H1 (cell line): ENCODE measurements at regions not wholly inside any gene's neighbourhood (a gene's known extent, or its start where the extent isn't known, plus 50 kb on each side); places are given as distances from the start of the nearest gene placed in this dataset.

Experiments used
- CTCF ChIA-PET: fragments of 300-600 bp; sonication (Branson Sonifier 250); formaldehyde crosslinking; loops from one replicate; lab custom pipeline; 2021; ENCODE audit not compliant: partially characterized antibody; lab: Charles Lee
- POLR2A ChIA-PET: fragments of 300-600 bp; sonication (Branson Sonifier 250); formaldehyde crosslinking; loops from one replicate; lab custom pipeline; 2021; ENCODE audit warnings: inconsistent platforms; ENCODE audit not compliant: partially characterized antibody; lab: Charles Lee
- DNase-seq, 2 experiments: peaks; one replicate each; pipeline versions ENCODE4 v3.0.0 to v3.0.0-alpha.2; 2010 to 2022; ENCODE audit warnings: low spot score in 2 of 2, low read depth in 1 of 2, mixed read lengths in 1 of 2
- FAIRE-seq: peaks from 2 replicates; lab custom pipeline; 2011; peaks lifted over from hg19 to GRCh38; lab: Jason Lieb, UNC
- H2AFZ ChIP-seq: 2 replicates; pipeline ENCODE4 v1.8.1; 2012; ENCODE audit warnings: low read length, inconsistent platforms
- H2AK5ac ChIP-seq: 2 replicates; pipeline ENCODE4 v1.6.1; 2013; ENCODE audit warnings: low read depth, low read length
- H2BK120ac ChIP-seq: replicated peaks from 2 replicates; pipeline ENCODE3; 2013; ENCODE audit warnings: low read depth, low read length, inconsistent platforms
- H2BK12ac ChIP-seq: 2 replicates; pipeline ENCODE4 v1.6.1; 2013; ENCODE audit warnings: low read depth, low read length
- H2BK15ac ChIP-seq: 2 replicates; pipeline ENCODE4 v1.6.1; 2013; ENCODE audit warnings: low read length
- H2BK20ac ChIP-seq: 2 replicates; pipeline ENCODE4 v1.6.1; 2013; ENCODE audit warnings: low read length
- H2BK5ac ChIP-seq: 2 replicates; pipeline ENCODE4 v1.6.1; 2013; ENCODE audit warnings: low read depth, low read length
- H3K14ac ChIP-seq: 2 replicates; pipeline ENCODE4 v1.6.1; 2013; ENCODE audit warnings: inconsistent platforms; ENCODE audit not compliant: insufficient read length
- H3K18ac ChIP-seq: 2 replicates; pipeline ENCODE4 v1.6.1; 2013; ENCODE audit warnings: low read length; ENCODE audit errors: extremely low read depth
- H3K23ac ChIP-seq: 2 replicates; pipeline ENCODE4 v1.6.1; 2013; ENCODE audit warnings: inconsistent platforms; ENCODE audit not compliant: insufficient read length
- H3K23me2 ChIP-seq: 2 replicates; pipeline ENCODE4 v1.6.1; 2013; ENCODE audit warnings: low read depth, low read length
- H3K27ac ChIP-seq: 2 replicates; pipeline ENCODE4 v1.6.1; 2011; ENCODE audit warnings: low read depth, low read length, inconsistent platforms
- H3K27me3 ChIP-seq, 4 experiments: replicated peaks in 1 of 4; 1 replicate in 1 of 4; 2 replicates in 3 of 4; pipeline versions ENCODE4 v1.6.1 to v1.8.1; 2011 to 2013; ENCODE audit warnings: low read length in 3 of 4, mild to moderate bottlenecking in 3 of 4, inconsistent platforms in 2 of 4, mixed read lengths in 2 of 4, moderate library complexity in 1 of 4; ENCODE audit not compliant: control insufficient read depth in 3 of 4, insufficient read depth in 3 of 4; ENCODE audit errors: extremely low read depth in 1 of 4
- H3K36me3 ChIP-seq, 4 experiments: 2 replicates each; pipeline versions ENCODE4 v1.6.1 to v1.8.1; 2011 to 2013; ENCODE audit warnings: mild to moderate bottlenecking in 4 of 4, low read length in 3 of 4, moderate library complexity in 2 of 4, control low read depth in 1 of 4, inconsistent platforms in 1 of 4; ENCODE audit not compliant: insufficient read depth in 4 of 4, control insufficient read depth in 2 of 4
- H3K4ac ChIP-seq: replicated peaks from 2 replicates; pipeline ENCODE3; 2013; ENCODE audit warnings: low read length, low read depth, mixed read lengths, inconsistent platforms; ENCODE audit not compliant: insufficient read length
- H3K4me1 ChIP-seq, 4 experiments: replicated peaks in 1 of 4; 1 replicate in 1 of 4; 2 replicates in 3 of 4; pipeline versions ENCODE4 v1.6.1 to v1.8.1; 2011 to 2013; ENCODE audit warnings: low read length in 3 of 4, inconsistent platforms in 2 of 4, mixed read lengths in 1 of 4; ENCODE audit not compliant: insufficient read depth in 4 of 4, control insufficient read depth in 3 of 4
- H3K4me2 ChIP-seq, 2 experiments: 2 replicates each; pipeline versions ENCODE4 v1.6.1 to v1.8.1; 2011 to 2013; ENCODE audit warnings: low read depth in 2 of 2, low read length in 2 of 2, control low read depth in 1 of 2, inconsistent platforms in 1 of 2, mild to moderate bottlenecking in 1 of 2; ENCODE audit not compliant: insufficient read depth in 1 of 2
- H3K4me3 ChIP-seq, 4 experiments: fragments of 200-600, 300-600 bp in 1 of 4; sonication (generic), shearing (Covaris generic), sonication (Bioruptor Twin) in 1 of 4; 2 replicates each; pipeline versions ENCODE4 v1.5.1 to v1.8.1; 2011 to 2016; ENCODE audit warnings: low read length in 4 of 4, low read depth in 3 of 4, control low read depth in 2 of 4, inconsistent platforms in 2 of 4, mild to moderate bottlenecking in 2 of 4, mixed read lengths in 1 of 4, moderate library complexity in 1 of 4; ENCODE audit not compliant: insufficient read depth in 2 of 4; ENCODE audit errors: extremely low read depth in 1 of 4
- H3K56ac ChIP-seq: replicated peaks from 2 replicates; pipeline ENCODE3; 2013; ENCODE audit warnings: low read depth, mild to moderate bottlenecking, mixed read lengths, low read length, inconsistent platforms; ENCODE audit not compliant: insufficient read length
- H3K79me1 ChIP-seq: 2 replicates; pipeline ENCODE4 v1.6.1; 2013; ENCODE audit warnings: low read depth, low read length, control low read depth
- H3K79me2 ChIP-seq, 2 experiments: 2 replicates each; pipeline versions ENCODE4 v1.6.1 to v1.8.1; 2012 to 2013; ENCODE audit warnings: low read length in 2 of 2, mild to moderate bottlenecking in 2 of 2, inconsistent platforms in 1 of 2; ENCODE audit not compliant: insufficient read depth in 2 of 2, control insufficient read depth in 1 of 2
- H3K9ac ChIP-seq, 4 experiments: replicated peaks in 1 of 4; 1 replicate in 1 of 4; 2 replicates in 3 of 4; pipeline versions ENCODE4 v1.6.1 to v1.8.1; 2011 to 2013; ENCODE audit warnings: low read depth in 3 of 4, low read length in 3 of 4, control low read depth in 2 of 4, mild to moderate bottlenecking in 2 of 4, moderate library complexity in 2 of 4, inconsistent platforms in 1 of 4; ENCODE audit errors: extremely low read depth in 1 of 4
- H3K9me3 ChIP-seq, 2 experiments: 2 replicates each; pipeline versions ENCODE4 v1.6.1 to v1.8.1; 2012 to 2013; ENCODE audit warnings: mild to moderate bottlenecking in 2 of 2, moderate library complexity in 2 of 2, control low read depth in 1 of 2, inconsistent platforms in 1 of 2, low read depth in 1 of 2, low read length in 1 of 2, mixed read lengths in 1 of 2; ENCODE audit not compliant: insufficient read depth in 2 of 2
- H4K20me1 ChIP-seq, 2 experiments: replicated peaks in 1 of 2; 2 replicates each; pipeline versions ENCODE3 to v1.8.1; 2011 to 2013; ENCODE audit warnings: inconsistent platforms in 2 of 2, low read length in 2 of 2, mild to moderate bottlenecking in 1 of 2; ENCODE audit not compliant: insufficient read depth in 2 of 2, control insufficient read depth in 1 of 2
- H4K5ac ChIP-seq: 2 replicates; pipeline ENCODE4 v1.6.1; 2013; ENCODE audit warnings: low read length, low read depth, mixed read lengths, inconsistent platforms; ENCODE audit not compliant: insufficient read length
- H4K8ac ChIP-seq: 2 replicates; pipeline ENCODE4 v1.8.0; 2013; ENCODE audit warnings: mild to moderate bottlenecking, moderate library complexity, low read length, inconsistent platforms; ENCODE audit not compliant: insufficient read depth; ENCODE audit errors: extremely low read depth
- H4K91ac ChIP-seq: replicated peaks from 2 replicates; pipeline ENCODE3; 2013; ENCODE audit warnings: low read length, mixed read lengths, inconsistent platforms; ENCODE audit not compliant: insufficient read length
- BACH1 ChIP-seq: IDR thresholded peaks from 2 replicates; pipeline ENCODE4 v1.6.1; 2012; ENCODE audit warnings: low read length, improper control_type of control experiment
- CHD1 ChIP-seq: IDR thresholded peaks from 2 replicates; pipeline ENCODE4 v1.6.1; 2012; ENCODE audit warnings: low read depth, low read length, improper control_type of control experiment
- CHD2 ChIP-seq: IDR thresholded peaks from 2 replicates; pipeline ENCODE4 v1.6.1; 2012; ENCODE audit warnings: low read length, improper control_type of control experiment
- CTBP2 ChIP-seq: IDR thresholded peaks from 2 replicates; pipeline ENCODE4 v1.7.0; 2011; ENCODE audit warnings: borderline replicate concordance, mild to moderate bottlenecking, moderate library complexity, mixed read lengths, low read length; ENCODE audit not compliant: insufficient read depth, insufficient read length
- HDAC2 ChIP-seq, 2 experiments: fragments of 300-600 bp in 1 of 2; sonication (generic) in 1 of 2; IDR thresholded peaks; 2 replicates each; pipeline ENCODE4 v1.6.1; 2011 to 2012; ENCODE audit warnings: low read depth in 2 of 2, low read length in 2 of 2, mild to moderate bottlenecking in 2 of 2, moderate library complexity in 2 of 2, borderline replicate concordance in 1 of 2, inconsistent platforms in 1 of 2
- HDAC6 ChIP-seq: IDR thresholded peaks from one replicate; pipeline ENCODE4 v1.7.1; 2012; ENCODE audit warnings: low read depth, mild to moderate bottlenecking, inconsistent platforms, low read length, moderate library complexity
- PHF8 ChIP-seq: fragments of 200-600 bp; sonication (generic); conservative IDR thresholded peaks from 2 replicates; pipeline ENCODE4 v1.7.1; 2012; ENCODE audit warnings: low read depth, mild to moderate bottlenecking, inconsistent platforms, low read length, moderate library complexity
- POLR2AphosphoS5 ChIP-seq: IDR thresholded peaks from 2 replicates; pipeline ENCODE4 v1.6.1; 2011; ENCODE audit warnings: low read depth, low read length
- RBBP5 ChIP-seq: IDR thresholded peaks from 2 replicates; pipeline ENCODE4 v1.7.1; 2012; ENCODE audit warnings: low read depth, mild to moderate bottlenecking, inconsistent platforms, low read length, moderate library complexity, borderline replicate concordance
- RFX5 ChIP-seq: IDR thresholded peaks from 2 replicates; pipeline ENCODE4 v1.6.1; 2011; ENCODE audit warnings: low read depth, low read length, improper control_type of control experiment, borderline replicate concordance
- TBP ChIP-seq: IDR thresholded peaks from 2 replicates; pipeline ENCODE4 v1.6.1; 2011; ENCODE audit warnings: low read depth, low read length, improper control_type of control experiment
- YY1 ChIP-seq: IDR thresholded peaks from 2 replicates; pipeline ENCODE4 v1.6.1; 2011; ENCODE audit warnings: low read depth, mild to moderate bottlenecking, low read length
- WGBS, 2 experiments: shearing (Covaris generic) in 1 of 2; methylation state at CpG; one replicate each; pipeline versions ENCODE4 v1.1.6 to v1.1.7; 2013 to 2015; ENCODE audit warnings: low lambda C conversion rate in 2 of 2, mixed read lengths in 2 of 2, inconsistent platforms in 1 of 2, low coverage in 1 of 2, missing lambda C conversion rate in 1 of 2; ENCODE audit not compliant: insufficient replicate concordance in 2 of 2, insufficient coverage in 1 of 2, insufficient read length in 1 of 2; ENCODE audit errors: extremely low coverage in 1 of 2, missing lambda C conversion rate in 1 of 2; 5-methylcytosine and 5-hydroxymethylcytosine counted together
- TF ChIP-seq, protein P1 (sequence below): IDR thresholded peaks from 2 replicates; pipeline ENCODE4 v1.6.1; 2012; ENCODE audit warnings: inconsistent platforms

DNA sequence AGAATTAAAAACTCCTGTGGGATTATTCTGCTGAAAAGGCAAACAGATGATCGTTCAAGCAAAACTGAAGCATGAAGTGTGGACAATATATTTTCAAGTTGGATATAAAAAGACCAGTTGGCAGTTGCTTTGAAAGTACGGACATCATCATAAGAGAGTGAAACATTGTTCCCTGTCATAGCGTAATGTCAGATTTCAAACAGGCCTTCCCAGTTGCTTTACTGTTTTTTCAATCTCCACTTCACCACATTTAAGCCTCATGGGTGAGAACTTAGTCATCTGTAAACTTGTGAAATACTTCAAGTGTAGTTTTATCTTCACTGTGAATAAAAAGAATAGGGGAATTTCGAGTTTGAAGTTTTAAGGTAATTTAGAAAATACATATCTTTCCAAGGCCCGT lies 435.1 kb upstream of the CNTN3 start:
- no peak overlapping the region for H2BK15ac ChIP-seq
- no peak overlapping the region for H3K27ac ChIP-seq
- no peak overlapping the region for H2BK120ac ChIP-seq
- no peak for DNase-seq
- H4K20me1 ChIP-seq, result no peaks in the 10 kb centered on the region
- H4K5ac ChIP-seq, result no peak overlapping the region
- H2BK5ac ChIP-seq, result no peak overlapping the region
- H3K27me3 ChIP-seq, result peaks cover 0 to 1% (median 0%) of the 10 kb centered on the region in 4 experiments; a peak in 1 of 7 replicates
- H3K4ac ChIP-seq, result no peak overlapping the region
- H3K79me2 ChIP-seq, result no peaks in the 10 kb centered on the region
- WGBS, 2 experiments, result 85% methylated on average over 5 of the region's 5 CpGs; no CpG with 5 or more reads in 1 of the 2 experiments
- H2BK12ac ChIP-seq, result no peak overlapping the region
- no peak overlapping the region for H3K9ac ChIP-seq
- no peak overlapping the region for H3K4me2 ChIP-seq
- no peak overlapping the region for H4K8ac ChIP-seq
- no peak overlapping the region for H2BK20ac ChIP-seq
- H3K79me1 ChIP-seq, result no peaks in the 10 kb centered on the region
- TF ChIP-seq CHD2 (no peak), POLR2AphosphoS5 (no peak), BACH1 (no peak), CTBP2 (no peak), HDAC6 (no peak), RFX5 (no peak), HDAC2 (IDR thresholded peaks at IDR 0.05; ENCODE audit: borderline replicate concordance in 1 of 2, low read depth in 2 of 2, low read length in 2 of 2) (no peak), PHF8 (no peak), CHD1 (no peak), RBBP5 (no peak), YY1 (no peak), TBP (no peak)
- TF ChIP-seq, protein P1, sequence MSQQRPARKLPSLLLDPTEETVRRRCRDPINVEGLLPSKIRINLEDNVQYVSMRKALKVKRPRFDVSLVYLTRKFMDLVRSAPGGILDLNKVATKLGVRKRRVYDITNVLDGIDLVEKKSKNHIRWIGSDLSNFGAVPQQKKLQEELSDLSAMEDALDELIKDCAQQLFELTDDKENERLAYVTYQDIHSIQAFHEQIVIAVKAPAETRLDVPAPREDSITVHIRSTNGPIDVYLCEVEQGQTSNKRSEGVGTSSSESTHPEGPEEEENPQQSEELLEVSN, result no peak
- TF ChIP-seq, all 59 proteins: peak for 0
- Histone ChIP-seq H3K18ac (no peak overlapping the region), H3K23ac (no peak overlapping the region), H2AK5ac (no peak overlapping the region), H2AFZ (no peak overlapping the region), H3K36me3 (no peaks in the 10 kb centered on the region), H3K56ac (no peak overlapping the region), H4K91ac (no peak overlapping the region), H3K4me1 (peaks cover 0 to 8% (median 0%) of the 10 kb centered on the region in 4 experiments; a peak in 1 of 7 replicates), H3K9me3 (no peaks in the 10 kb centered on the region), H3K23me2 (no peaks in the 10 kb centered on the region), H3K14ac (no peak overlapping the region), H3K4me3 (no peak overlapping the region)
- FAIRE-seq, result no peak
- CTCF ChIA-PET, result interaction anchor here (0.6 to 1.2 kb wide), 4 partner anchors 23 to 816 kb away, joined by 3 read pairs; no protein-coding TSS in a partner anchor
- POLR2A ChIA-PET, result no interaction called here
